SK-N-SH (cell line): ENCODE measurements at regions not wholly inside any gene's neighbourhood (a gene's known extent, or its start where the extent isn't known, plus 50 kb on each side); places are given as distances from the start of the nearest gene placed in this dataset.
"Not testable (repeated sequence)": the region's sequence is repeated elsewhere in the genome, so short reads cannot be mapped to it uniquely, and the experiment has no call there.

Experiments used
- CTCF ChIA-PET: fragments of 300-600, 350-600 bp; formaldehyde crosslinking; extraction: SDS; loops from one replicate; lab custom pipeline; 2021; lab: Yijun Ruan, JAX
- POLR2A ChIA-PET: fragments of 350-600 bp; sonication (Branson Sonifier 250); formaldehyde crosslinking; extraction: SDS; loops from one replicate; lab custom pipeline; 2020; ENCODE audit warnings: antibody characterized with exemption, inconsistent platforms; lab: Yijun Ruan, JAX
- DNase-seq: peaks from one replicate; pipeline ENCODE4 v3.0.0; 2012
- H2AFZ ChIP-seq: fragments of 200-600 bp; sonication (generic); 2 replicates; pipeline ENCODE4 v1.8.1; 2016; ENCODE audit warnings: antibody characterized with exemption, mild to moderate bottlenecking, low read depth
- H3F3A ChIP-seq: fragments of 200-600 bp; sonication (generic); replicated peaks from 2 replicates; pipeline ENCODE3; 2016; ENCODE audit warnings: antibody characterized with exemption, mild to moderate bottlenecking; ENCODE audit not compliant: insufficient read depth
- H3K27ac ChIP-seq, 2 experiments: fragments of 200-500 bp in 1 of 2; fragments of 200-600 bp in 1 of 2; sonication (Bioruptor generic) in 1 of 2; sonication (generic), shearing (Covaris generic) in 1 of 2; 2 replicates each; pipeline versions ENCODE4 v1.5.1 to v1.6.1; 2014 to 2016; ENCODE audit warnings: low read depth in 2 of 2, inconsistent platforms in 1 of 2, low read length in 1 of 2, mild to moderate bottlenecking in 1 of 2, mixed read lengths in 1 of 2
- H3K27me3 ChIP-seq: fragments of 200-600 bp; sonication (generic), shearing (Covaris generic); 2 replicates; pipeline ENCODE4 v1.6.1; 2016; ENCODE audit warnings: mixed run types; ENCODE audit not compliant: insufficient read depth
- H3K36me3 ChIP-seq, 2 experiments: fragments of 200-500 bp in 1 of 2; fragments of 200-600 bp in 1 of 2; sonication (Bioruptor generic) in 1 of 2; sonication (generic) in 1 of 2; replicated peaks in 1 of 2; 2 replicates each; pipeline versions ENCODE3 to v1.5.1; 2014 to 2016; ENCODE audit warnings: low read length in 1 of 2, mild to moderate bottlenecking in 1 of 2; ENCODE audit not compliant: insufficient read depth in 2 of 2, control insufficient read depth in 1 of 2
- H3K4me1 ChIP-seq, 2 experiments: fragments of 200-500 bp in 1 of 2; fragments of 200-600 bp in 1 of 2; sonication (Bioruptor generic) in 1 of 2; sonication (generic), shearing (Covaris generic) in 1 of 2; 2 replicates each; pipeline versions ENCODE4 v1.5.1 to v1.6.1; 2014 to 2016; ENCODE audit warnings: low read depth in 1 of 2, low read length in 1 of 2, mixed run types in 1 of 2; ENCODE audit not compliant: insufficient read depth in 2 of 2, control insufficient read depth in 1 of 2
- H3K4me2 ChIP-seq: fragments of 200-600 bp; sonication (generic), shearing (Covaris generic); 2 replicates; pipeline ENCODE4 v1.6.1; 2017; ENCODE audit warnings: mixed run types
- H3K4me3 ChIP-seq, 2 experiments: fragments of 200-500 bp in 1 of 2; fragments of 200-600 bp in 1 of 2; sonication (Bioruptor generic) in 1 of 2; sonication (generic), shearing (Covaris generic) in 1 of 2; 2 replicates each; pipeline versions ENCODE4 v1.5.1 to v1.8.1; 2014 to 2016; ENCODE audit warnings: low read depth in 2 of 2, inconsistent platforms in 1 of 2, low read length in 1 of 2, mild to moderate bottlenecking in 1 of 2, mixed read lengths in 1 of 2, moderate library complexity in 1 of 2
- H3K79me2 ChIP-seq: fragments of 200-600 bp; sonication (generic); 2 replicates; pipeline ENCODE4 v1.8.1; 2017; ENCODE audit warnings: mild to moderate bottlenecking; ENCODE audit not compliant: insufficient read depth
- H3K9ac ChIP-seq: fragments of 200-600 bp; sonication (generic); 2 replicates; pipeline ENCODE4 v1.6.1; 2017; ENCODE audit warnings: mixed run types
- H3K9me2 ChIP-seq: fragments of 200-600 bp; sonication (generic); 2 replicates; pipeline ENCODE4 v1.6.1; 2017; ENCODE audit warnings: mixed run types
- H3K9me3 ChIP-seq: fragments of 200-600 bp; sonication (generic); 2 replicates; pipeline ENCODE4 v1.6.1; 2017; ENCODE audit warnings: mixed run types, mild to moderate bottlenecking, moderate library complexity
- H4K20me1 ChIP-seq: fragments of 200-600 bp; sonication (generic); 2 replicates; pipeline ENCODE4 v1.6.1; 2017; ENCODE audit warnings: mild to moderate bottlenecking, mixed run types; ENCODE audit not compliant: insufficient read depth
- CHD2 ChIP-seq: fragments of 150-350 bp; IDR thresholded peaks from 2 replicates; pipeline ENCODE4 v1.6.1; 2018; ENCODE audit warnings: low read length; ENCODE audit not compliant: partially characterized antibody
- ELF1 ChIP-seq: IDR thresholded peaks from 2 replicates; pipeline ENCODE4 v1.4.0; 2012
- EZH2phosphoT487 ChIP-seq: fragments of 200-600 bp; sonication (generic); IDR thresholded peaks from 2 replicates; pipeline ENCODE4 v1.6.1; 2017; ENCODE audit warnings: low read depth, mixed run types, mild to moderate bottlenecking, antibody characterized with exemption, moderate library complexity, borderline replicate concordance
- FOSL2 ChIP-seq: IDR thresholded peaks from 2 replicates; pipeline ENCODE4 v1.4.0; 2012; ENCODE audit warnings: low read depth, mild to moderate bottlenecking, moderate library complexity, borderline replicate concordance
- FOXM1 ChIP-seq: IDR thresholded peaks from 2 replicates; pipeline ENCODE4 v1.4.0; 2012; ENCODE audit warnings: low read depth, mild to moderate bottlenecking
- GABPA ChIP-seq: IDR thresholded peaks from 2 replicates; pipeline ENCODE4 v1.4.0; 2012; ENCODE audit warnings: low read depth, mild to moderate bottlenecking
- GATA2 ChIP-seq: sonication (generic); formaldehyde crosslinking; IDR thresholded peaks from 2 replicates; pipeline ENCODE4 v1.5.0; 2020; ENCODE audit warnings: mild to moderate bottlenecking, missing genetic modification reagents
- JUND ChIP-seq: IDR thresholded peaks from 2 replicates; pipeline ENCODE4 v1.4.0; 2012
- MEF2A ChIP-seq: IDR thresholded peaks from 2 replicates; pipeline ENCODE4 v1.4.0; 2012; ENCODE audit warnings: low read depth, borderline replicate concordance
- NRF1 ChIP-seq: IDR thresholded peaks from 2 replicates; pipeline ENCODE4 v1.6.1; 2012; ENCODE audit warnings: low read depth, mild to moderate bottlenecking, low read length
- RFX5 ChIP-seq: IDR thresholded peaks from 2 replicates; pipeline ENCODE4 v1.6.1; 2012; ENCODE audit warnings: mild to moderate bottlenecking, improper control_type of control experiment, low read length
- SIN3A ChIP-seq: IDR thresholded peaks from 2 replicates; pipeline ENCODE4 v1.6.1; 2012; ENCODE audit warnings: low read depth, mild to moderate bottlenecking, low read length, moderate library complexity, borderline replicate concordance
- SMC3 ChIP-seq: IDR thresholded peaks from 2 replicates; pipeline ENCODE4 v1.6.1; 2012; ENCODE audit warnings: low read depth, low read length, improper control_type of control experiment
- WGBS: methylation state at CpG from one replicate; pipeline ENCODE4 v1.1.6; 2017; ENCODE audit warnings: low lambda C conversion rate; 5-methylcytosine and 5-hydroxymethylcytosine counted together
- TF ChIP-seq, protein P1 (sequence below): fragments of 150-350 bp; IDR thresholded peaks from 2 replicates; pipeline ENCODE4 v1.6.1; 2016; ENCODE audit warnings: mild to moderate bottlenecking, low read depth, low read length
- TF ChIP-seq, protein P2 (sequence below): IDR thresholded peaks from 2 replicates; pipeline ENCODE4 v1.4.0; 2012; ENCODE audit warnings: low read depth, borderline replicate concordance
- TF ChIP-seq, protein P3 (sequence below): IDR thresholded peaks from 2 replicates; pipeline ENCODE4; 2012
- TF ChIP-seq, protein P4 (sequence below): IDR thresholded peaks from 2 replicates; pipeline ENCODE4 v1.4.0; 2012; ENCODE audit warnings: low read depth
- TF ChIP-seq, protein P5 (sequence below): fragments of 150-350 bp; IDR thresholded peaks from 2 replicates; pipeline ENCODE4 v1.6.1; 2017; ENCODE audit warnings: antibody characterized with exemption, low read length, low read depth, borderline replicate concordance

DNA sequence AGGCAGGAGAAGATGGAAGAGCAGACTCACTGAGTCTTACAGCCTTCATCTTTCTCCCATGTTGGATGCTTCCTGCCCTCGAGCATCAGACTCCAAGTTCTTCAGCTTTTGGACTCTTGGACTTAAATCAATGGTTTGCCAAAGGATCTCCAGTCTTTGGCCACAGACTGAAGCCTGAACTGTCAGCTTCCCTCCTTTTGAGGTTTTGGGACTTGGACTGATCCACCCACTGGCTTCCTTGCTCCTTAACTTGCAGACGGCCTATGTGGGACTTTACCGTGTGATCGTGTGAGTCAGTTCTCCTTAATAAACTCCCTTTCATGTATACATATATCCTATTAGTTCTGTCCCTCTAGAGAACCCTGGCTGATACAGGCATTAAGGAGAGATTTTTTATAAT is 62.4 kb upstream of the TNIK start:
- DNase-seq, result no peak
- Histone ChIP-seq H3K4me1 (peaks cover 0 to 15% of the 10 kb centered on the region in 2 experiments; a peak in 2 of 4 replicates), H3K9ac (no peak overlapping the region), H3K27me3 (no peaks in the 10 kb centered on the region), H3K9me3 (no peaks in the 10 kb centered on the region), H3K4me2 (no peak overlapping the region), H3K79me2 (no peaks in the 10 kb centered on the region), H4K20me1 (no peaks in the 10 kb centered on the region), H3K4me3 (no peak overlapping the region), H2AFZ (no peak overlapping the region; the same call in 1 of the 2 replicates), H3F3A (peaks cover 28% of the 10 kb centered on the region), H3K36me3 (no peaks in the 10 kb centered on the region), H3K9me2 (no peaks in the 10 kb centered on the region), H3K27ac (no peak overlapping the region)
- POLR2A ChIA-PET, result no interaction called here
- 96% methylated on average over 4 of the region's 4 CpGs for WGBS
- CTCF ChIA-PET, result no interaction called here
- TF ChIP-seq FOXM1, result no peak
- TF ChIP-seq, protein P1, sequence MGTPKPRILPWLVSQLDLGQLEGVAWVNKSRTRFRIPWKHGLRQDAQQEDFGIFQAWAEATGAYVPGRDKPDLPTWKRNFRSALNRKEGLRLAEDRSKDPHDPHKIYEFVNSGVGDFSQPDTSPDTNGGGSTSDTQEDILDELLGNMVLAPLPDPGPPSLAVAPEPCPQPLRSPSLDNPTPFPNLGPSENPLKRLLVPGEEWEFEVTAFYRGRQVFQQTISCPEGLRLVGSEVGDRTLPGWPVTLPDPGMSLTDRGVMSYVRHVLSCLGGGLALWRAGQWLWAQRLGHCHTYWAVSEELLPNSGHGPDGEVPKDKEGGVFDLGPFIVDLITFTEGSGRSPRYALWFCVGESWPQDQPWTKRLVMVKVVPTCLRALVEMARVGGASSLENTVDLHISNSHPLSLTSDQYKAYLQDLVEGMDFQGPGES, result no peak
- no peak for TF ChIP-seq EZH2phosphoT487
- TF ChIP-seq GATA2 (CRISPR knock-in tag), result no peak
- TF ChIP-seq, protein P2, sequence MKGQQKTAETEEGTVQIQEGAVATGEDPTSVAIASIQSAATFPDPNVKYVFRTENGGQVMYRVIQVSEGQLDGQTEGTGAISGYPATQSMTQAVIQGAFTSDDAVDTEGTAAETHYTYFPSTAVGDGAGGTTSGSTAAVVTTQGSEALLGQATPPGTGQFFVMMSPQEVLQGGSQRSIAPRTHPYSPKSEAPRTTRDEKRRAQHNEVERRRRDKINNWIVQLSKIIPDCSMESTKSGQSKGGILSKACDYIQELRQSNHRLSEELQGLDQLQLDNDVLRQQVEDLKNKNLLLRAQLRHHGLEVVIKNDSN, result no peak
- no peak for TF ChIP-seq MEF2A
- TF ChIP-seq JUND, result no peak
- TF ChIP-seq RFX5, result no peak
- no peak for TF ChIP-seq SIN3A
- no peak for TF ChIP-seq ELF1
- no peak for TF ChIP-seq SMC3
- TF ChIP-seq NRF1, result no peak
- TF ChIP-seq FOSL2, result no peak
- TF ChIP-seq, protein P3, sequence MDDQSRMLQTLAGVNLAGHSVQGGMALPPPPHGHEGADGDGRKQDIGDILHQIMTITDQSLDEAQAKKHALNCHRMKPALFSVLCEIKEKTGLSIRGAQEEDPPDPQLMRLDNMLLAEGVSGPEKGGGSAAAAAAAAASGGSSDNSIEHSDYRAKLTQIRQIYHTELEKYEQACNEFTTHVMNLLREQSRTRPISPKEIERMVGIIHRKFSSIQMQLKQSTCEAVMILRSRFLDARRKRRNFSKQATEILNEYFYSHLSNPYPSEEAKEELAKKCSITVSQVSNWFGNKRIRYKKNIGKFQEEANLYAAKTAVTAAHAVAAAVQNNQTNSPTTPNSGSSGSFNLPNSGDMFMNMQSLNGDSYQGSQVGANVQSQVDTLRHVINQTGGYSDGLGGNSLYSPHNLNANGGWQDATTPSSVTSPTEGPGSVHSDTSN, result no peak
- TF ChIP-seq, protein P4, sequence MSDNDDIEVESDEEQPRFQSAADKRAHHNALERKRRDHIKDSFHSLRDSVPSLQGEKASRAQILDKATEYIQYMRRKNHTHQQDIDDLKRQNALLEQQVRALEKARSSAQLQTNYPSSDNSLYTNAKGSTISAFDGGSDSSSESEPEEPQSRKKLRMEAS, result no peak
- TF ChIP-seq, protein P5, sequence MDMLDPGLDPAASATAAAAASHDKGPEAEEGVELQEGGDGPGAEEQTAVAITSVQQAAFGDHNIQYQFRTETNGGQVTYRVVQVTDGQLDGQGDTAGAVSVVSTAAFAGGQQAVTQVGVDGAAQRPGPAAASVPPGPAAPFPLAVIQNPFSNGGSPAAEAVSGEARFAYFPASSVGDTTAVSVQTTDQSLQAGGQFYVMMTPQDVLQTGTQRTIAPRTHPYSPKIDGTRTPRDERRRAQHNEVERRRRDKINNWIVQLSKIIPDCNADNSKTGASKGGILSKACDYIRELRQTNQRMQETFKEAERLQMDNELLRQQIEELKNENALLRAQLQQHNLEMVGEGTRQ, result no peak
- no peak for TF ChIP-seq CHD2
- TF ChIP-seq GABPA, result no peak

DNA sequence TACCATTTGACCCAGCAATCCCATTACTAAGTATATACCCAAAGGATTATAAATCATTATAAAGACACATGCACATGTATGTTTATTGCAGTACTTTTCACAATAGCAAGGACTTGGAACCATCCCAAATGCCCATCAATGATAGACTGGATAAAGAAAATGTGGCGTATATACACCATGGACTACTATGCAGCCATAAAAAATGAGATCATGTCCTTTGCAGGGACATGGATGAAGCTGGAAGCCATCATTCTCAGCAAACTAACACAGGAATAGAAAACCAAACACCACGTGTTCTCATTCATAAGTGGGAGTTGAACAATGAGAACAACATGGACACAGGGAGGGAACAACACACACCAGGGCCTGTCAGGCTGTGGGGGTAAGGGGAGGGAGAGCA is 59.2 kb upstream of the TNIK start:
- CTCF ChIA-PET, result not testable (repeated sequence)

More for the DNA sequence above, 59.2 kb upstream of the TNIK start:
- WGBS, result 82% methylated on average over 2 of the region's 2 CpGs
- H3K9me3 ChIP-seq, H3K79me2 ChIP-seq, H2AFZ ChIP-seq, H3K4me1 ChIP-seq, H3K27me3 ChIP-seq, H3K36me3 ChIP-seq, DNase-seq, H3K9ac ChIP-seq, POLR2A ChIA-PET, H3K4me3 ChIP-seq, H4K20me1 ChIP-seq, H3K4me2 ChIP-seq, H3K27ac ChIP-seq, H3K9me2 ChIP-seq: not testable (repeated sequence)
- H3F3A ChIP-seq, result peaks cover 17% of the 10 kb centered on the region
